NCI-H345 treated with DMSO at 0.1 percent for 48 hours (cell line): ENCODE measurements at regions not wholly inside any gene's neighbourhood (a gene's known extent, or its start where the extent isn't known, plus 50 kb on each side); places are given as distances from the start of the nearest gene placed in this dataset.

ENCODE experiments used
- DNase-seq: peaks from one replicate; lab custom pipeline; 2025; ENCODE audit not compliant: unreplicated experiment; lab: John Stamatoyannopoulos, UW

- no peak for DNase-seq
Observed at GRCh38 chr6:104227508-104227907, 632.2 kb downstream of the HACE1 start.

DNA sequence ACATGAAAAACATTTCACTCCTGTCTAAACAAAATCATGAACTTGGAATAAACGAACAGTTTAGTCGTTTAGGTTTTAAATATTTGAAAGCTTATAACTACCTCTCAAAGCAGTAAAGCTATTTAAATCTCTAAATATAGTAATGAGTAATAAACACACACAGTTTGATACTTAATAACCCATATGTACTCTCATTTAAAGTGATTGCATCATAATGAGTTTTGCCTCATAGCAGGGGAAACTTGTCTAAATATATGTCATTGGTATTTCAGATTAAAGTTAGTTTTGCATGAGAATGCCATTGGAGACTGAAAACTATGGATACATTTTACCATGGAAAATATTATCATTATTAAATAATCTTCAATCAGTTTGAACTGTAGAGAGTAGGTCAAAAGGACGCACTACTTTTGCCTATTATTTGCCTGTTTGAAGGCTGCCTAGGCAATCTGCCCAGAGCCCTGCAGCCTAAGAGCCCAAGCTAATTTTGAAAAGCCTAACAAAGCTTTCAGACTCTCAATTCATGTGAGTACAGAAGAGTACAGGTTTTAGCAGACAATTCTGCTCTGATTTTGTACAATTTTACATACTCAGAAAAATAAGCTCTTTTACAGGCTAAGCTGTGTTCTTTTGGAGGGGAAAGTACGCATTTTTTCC, 632.8 kb downstream of the HACE1 start:
- no peak for DNase-seq

DNA sequence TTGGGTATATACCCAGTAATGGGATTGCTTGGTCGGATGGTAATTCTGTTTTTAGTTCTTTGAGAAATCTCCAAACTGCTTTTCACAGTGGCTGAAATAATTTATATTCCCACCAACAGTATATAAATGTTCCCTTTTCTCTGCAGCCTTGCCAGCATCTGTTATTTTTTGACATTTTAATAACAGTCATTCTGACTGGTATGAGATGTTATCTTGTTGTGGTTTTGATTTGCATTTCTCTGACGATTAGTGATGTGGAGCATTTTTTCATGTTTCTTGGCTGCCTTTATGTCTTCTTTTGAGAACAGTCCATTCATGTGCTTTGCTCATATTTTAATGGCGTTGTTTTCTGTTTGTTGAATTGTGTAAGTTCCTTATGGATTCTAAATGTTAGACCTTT, 641.6 kb downstream of the HACE1 start:
- no peak for DNase-seq

DNA sequence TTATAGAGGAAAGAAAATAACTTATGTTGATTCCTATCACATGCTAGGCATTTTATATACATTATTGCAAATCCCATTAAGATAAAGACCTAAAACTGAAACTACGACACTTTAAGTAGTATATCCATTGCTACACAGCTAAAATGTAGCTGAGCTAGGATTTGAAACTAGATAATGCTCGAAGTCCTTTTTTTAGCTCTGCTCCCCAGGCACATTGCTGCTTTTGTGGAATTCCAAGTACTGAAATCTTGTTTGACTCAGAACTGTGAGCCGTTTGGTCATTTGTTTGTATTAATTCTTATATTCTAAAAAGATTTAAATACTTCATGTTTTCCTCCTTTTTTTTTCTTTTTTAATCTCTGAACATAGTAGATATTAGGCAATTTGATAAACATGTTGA, 644.8 kb downstream of the HACE1 start:
- no peak for DNase-seq

GRCh38 chr6:104212977-104213668, 646.6 kb downstream of the HACE1 start:
- DNase-seq, result no peak

GRCh38 chr6:104207635-104208034, 652.1 kb downstream of the HACE1 start:
- no peak for DNase-seq

- no peak for DNase-seq
Observed at GRCh38 chr6:104201557-104201956, 658.2 kb downstream of the HACE1 start.

GRCh38 chr6:104187616-104188015, 672.1 kb downstream of the HACE1 start:
- DNase-seq, result no peak

GRCh38 chr6:104186831-104187230, 672.9 kb downstream of the HACE1 start:
- DNase-seq, result no peak

- no peak for DNase-seq
Observed at GRCh38 chr6:104183816-104184435, 675.8 kb downstream of the HACE1 start.

GRCh38 chr6:104182811-104183210, 676.9 kb downstream of the HACE1 start:
- no peak for DNase-seq

GRCh38 chr6:104173668-104174067, 686.1 kb downstream of the HACE1 start:
- no peak for DNase-seq

GRCh38 chr6:104170401-104170800, 689.3 kb downstream of the HACE1 start:
- DNase-seq, result no peak

DNA sequence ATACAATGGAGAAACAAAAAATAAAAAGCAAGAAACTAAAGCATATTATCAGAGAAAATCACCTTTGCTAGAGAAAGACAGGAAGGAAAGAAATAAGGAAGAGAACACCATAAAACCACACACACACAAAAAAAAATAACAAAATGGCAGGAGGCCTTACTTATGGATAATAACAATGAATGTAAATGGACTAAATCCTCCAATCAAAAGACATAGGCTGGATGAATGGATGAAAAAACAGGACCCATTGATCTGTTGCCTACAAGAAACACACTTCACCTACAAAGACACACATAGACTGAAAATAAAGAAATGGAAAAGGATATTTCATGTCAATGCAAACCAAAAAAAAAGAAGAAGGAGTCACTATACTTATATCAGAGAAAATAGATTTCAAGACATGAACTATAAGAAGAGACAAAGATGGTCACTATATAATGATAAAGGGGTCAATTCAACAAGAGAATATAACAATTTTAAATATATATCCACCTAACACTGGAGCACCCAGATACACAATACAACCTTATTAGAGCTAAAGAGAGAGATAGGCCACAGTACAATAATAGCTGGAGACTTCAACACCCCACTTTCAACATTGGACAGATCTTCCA, 693.6 kb downstream of the HACE1 start:
- DNase-seq, result no peak

GRCh38 chr6:104162036-104162669, 697.6 kb downstream of the HACE1 start:
- no peak for DNase-seq

GRCh38 chr6:104159045-104159618, 700.6 kb downstream of the HACE1 start:
- DNase-seq, result no peak

GRCh38 chr6:104143757-104144156, 716.0 kb downstream of the HACE1 start:
- no peak for DNase-seq

- DNase-seq, result no peak
Observed at GRCh38 chr6:104134876-104135275, 724.8 kb downstream of the HACE1 start.

DNA sequence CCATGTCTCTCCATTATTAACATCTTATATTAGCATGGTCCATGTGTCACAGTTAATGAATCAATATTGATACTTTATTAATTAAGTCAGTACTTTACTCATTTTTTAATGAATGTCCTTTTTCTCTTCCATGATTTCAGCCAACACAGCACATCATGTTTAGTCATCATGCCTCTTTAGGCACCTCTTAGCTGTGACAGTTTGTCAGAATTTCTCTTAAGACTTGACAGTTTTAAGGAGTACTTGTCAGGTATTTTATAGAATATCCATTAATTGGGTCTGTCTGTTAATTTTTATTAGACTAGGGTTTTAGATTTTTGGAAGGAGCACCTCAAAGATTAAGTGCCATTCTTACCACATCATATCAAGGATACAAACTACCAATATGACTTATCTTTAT, 729.4 kb downstream of the HACE1 start:
- no peak for DNase-seq

GRCh38 chr6:104126315-104127005, 733.3 kb downstream of the HACE1 start:
- DNase-seq, result no peak

- no peak for DNase-seq
Observed at GRCh38 chr6:104123227-104123626, 736.5 kb downstream of the HACE1 start.
